ENCODE measurements at regions not wholly inside any gene's neighbourhood (a gene's known extent, or its start where the extent isn't known, plus 50 kb on each side); places are given as distances from the start of the nearest gene placed in this dataset.
"Not testable (repeated sequence)": the region's sequence is repeated elsewhere in the genome, so short reads cannot be mapped to it uniquely, and the experiment has no call there.

DNA sequence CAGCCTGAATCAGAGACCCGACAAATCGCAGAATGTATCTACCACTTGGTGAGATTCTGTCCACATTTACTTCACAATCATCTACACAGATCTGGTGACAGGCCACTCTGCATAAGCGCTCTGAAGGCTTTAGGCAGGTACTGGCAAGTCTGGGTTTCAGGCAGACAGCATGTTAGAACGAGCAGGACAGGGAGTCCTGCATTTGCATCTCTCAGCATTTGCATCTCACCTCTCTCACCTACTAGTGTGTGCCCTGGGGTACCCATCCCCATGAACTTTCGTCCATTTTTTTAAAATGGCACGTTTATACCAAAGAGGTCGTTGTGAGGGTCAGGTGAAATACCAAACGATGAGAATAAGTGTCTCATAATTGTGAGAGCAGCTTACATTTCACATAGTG, 108.2 kb downstream of the SPATA31A1 start:
- H3K4me3 ChIP-seq (ENCODE audit: low read depth, low read length): not testable (repeated sequence)

DNA sequence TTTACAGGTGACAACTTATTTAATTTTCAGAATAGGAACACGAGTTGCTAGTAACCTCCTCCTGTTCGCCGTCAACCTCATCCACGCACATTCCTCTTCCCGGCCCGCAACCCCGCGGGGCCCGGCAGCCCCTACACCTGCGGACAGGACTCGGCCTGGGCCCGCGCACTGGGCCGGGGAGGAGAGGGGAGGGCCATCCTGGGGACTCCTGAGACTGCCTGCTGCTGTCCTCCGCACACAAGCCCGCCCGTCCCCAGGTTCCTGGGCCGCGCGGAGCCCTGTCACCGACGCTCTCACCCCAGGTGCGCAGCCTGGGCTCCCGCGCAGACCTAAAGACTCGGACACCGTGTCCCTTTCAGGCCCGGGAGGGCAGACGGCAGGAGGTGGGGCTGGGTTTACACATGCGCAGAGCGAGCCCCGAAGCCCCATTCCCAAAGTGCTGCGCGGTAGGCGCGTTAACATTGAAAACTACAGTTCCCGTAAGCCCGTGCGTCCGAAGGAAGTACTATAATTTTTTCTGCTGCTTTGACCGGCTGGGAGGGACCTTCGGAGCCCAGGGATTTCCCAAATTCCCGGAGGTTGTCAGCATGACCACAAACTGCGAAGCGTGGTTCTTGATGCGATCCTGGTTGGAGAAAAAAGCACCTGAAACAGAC, 108.8 kb downstream of the SPATA31A1 start:
- H3K4me3 ChIP-seq (ENCODE audit: low read depth, low read length): peak overlapping the region; percentile 8

DNA sequence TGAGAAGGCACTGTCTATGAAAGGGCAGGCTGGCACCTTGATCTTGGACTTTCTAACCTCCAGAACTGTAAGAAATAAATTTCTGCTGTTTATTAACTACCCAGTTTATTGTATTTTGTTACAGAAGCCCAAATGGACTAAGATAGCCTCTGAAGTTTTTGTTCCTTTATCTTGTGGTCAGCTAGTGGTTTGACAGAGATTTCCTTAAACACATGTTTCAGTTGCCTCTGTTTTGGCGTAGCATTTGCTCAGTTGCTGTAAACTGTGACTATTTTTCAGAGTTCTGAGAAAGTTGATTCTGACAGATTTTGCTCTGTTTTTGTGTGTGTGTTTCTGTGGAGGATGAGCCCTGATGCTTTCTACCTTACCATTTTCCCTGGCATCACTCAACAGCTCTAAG, 119.0 kb downstream of the SPATA31A1 start:
- not testable (repeated sequence) for H3K4me3 ChIP-seq (ENCODE audit: low read depth, low read length)

DNA sequence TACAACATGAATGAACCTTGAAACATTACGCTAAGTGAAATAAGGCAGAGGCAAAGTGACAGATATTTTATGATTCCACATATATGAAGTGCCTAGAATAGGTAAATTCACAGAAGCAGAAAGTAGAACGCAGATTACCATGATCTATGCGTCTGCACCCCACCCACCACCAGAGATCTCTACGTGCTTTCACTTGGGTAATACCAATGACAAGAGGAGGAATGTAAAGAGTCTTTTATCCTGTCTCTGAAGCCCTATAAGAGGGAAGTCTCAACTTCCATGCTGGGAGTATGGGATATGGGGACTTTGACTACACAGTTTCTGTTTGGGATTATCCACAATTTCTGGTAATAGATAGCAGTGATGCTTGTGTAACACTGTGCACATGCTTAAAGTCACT, 127.6 kb downstream of the SPATA31A1 start:
- H3K4me3 ChIP-seq (ENCODE audit: low read depth, low read length): not testable (repeated sequence)

DNA sequence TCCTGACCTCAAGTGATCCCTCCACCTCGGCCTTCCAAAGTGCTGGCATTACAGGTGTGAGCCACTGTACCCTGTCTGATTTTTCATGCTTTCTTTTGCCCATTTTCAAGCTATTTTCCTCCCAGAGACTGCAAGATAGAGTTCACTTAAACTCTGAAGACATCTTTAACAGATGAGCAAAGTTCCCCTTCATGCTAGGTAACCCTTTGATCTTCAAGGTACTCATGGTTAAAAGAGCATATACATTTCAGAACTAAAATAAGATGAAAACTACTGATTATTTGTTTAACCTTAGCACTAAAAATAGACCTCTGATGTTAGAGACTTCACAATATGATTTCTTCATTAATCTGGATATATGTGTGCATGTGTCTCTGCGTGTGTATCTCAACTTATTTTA, 128.4 kb downstream of the SPATA31A1 start:
- not testable (repeated sequence) for H3K4me3 ChIP-seq (ENCODE audit: low read depth, low read length)

DNA sequence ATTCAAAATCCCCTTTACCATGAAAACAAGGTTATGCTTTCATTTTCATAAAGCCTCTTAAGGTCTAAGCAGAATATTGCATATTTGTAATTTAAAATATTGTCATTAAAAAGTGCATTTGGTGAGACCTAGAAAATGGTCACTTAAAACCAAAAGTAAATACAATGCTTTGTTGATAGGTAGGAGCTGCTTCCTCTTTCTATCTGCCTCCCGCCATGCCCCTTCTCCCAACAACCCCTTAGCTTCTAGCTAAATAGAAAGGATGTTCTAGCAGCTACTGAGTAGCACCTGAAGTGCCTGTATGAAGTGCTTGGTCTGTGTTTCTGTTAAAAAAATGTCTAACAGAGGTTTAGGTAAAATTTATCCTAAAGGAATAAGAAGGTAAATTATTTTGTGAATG, 128.8 kb downstream of the SPATA31A1 start:
- not testable (repeated sequence) for H3K4me3 ChIP-seq (ENCODE audit: low read depth, low read length)

DNA sequence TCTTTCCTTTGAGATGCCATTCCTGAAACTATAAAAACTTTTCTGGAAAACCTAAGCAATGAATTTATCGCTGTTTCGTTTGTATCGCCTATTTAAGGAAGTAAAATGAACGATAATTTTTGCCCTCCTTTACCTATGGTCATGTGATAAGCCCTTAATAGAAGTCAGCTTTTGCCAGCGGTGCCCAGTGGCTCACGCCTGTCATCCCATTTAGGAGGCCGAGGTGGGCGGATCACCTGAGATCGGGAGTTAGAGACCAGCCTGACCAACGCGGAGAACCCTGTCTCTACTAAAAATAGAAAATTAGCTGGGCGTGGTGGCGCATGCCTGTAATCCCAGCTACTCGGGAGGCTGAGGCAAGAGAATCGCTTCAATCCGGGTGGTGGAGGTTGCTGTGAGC, 132.0 kb downstream of the SPATA31A1 start:
- H3K4me3 ChIP-seq (ENCODE audit: low read depth, low read length): not testable (repeated sequence)

DNA sequence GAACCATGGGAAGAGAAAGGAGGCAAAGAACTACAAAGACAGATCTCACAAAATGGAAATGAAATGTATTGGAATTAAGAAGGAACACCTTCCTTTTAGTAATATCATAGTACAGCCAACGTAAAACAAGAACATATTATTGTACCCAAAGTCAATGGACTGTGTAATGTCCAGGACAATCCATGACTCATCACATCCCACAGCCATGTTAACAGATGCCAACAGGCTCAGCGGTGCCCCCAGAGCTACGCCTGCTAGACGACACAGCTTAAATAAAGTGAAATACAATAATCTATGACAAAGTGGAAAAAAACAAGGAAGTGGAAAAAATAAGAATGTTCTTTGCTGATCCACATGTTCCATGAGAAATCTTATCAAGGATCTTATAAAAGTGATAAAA, 140.8 kb downstream of the SPATA31A1 start:
- H3K4me3 ChIP-seq (ENCODE audit: low read depth, low read length): not testable (repeated sequence)

DNA sequence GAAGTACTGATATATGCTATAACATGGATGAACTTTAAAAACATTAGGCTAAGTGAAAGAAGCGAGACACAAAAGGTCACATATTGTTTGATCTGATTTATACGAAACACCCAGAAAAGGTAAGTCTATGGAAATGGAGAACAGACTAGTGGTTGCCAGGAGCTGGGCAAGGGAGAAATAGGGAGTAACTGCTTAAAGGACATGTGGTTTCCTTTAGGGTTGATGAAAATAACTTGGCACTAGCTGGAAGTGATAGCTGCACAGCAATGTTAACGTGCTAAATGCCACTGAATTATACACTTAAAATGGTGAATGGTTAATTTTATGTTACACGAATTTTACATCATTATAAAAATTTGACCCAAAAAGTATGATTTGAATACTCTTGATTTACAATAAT, 147.7 kb downstream of the SPATA31A1 start:
- H3K4me3 ChIP-seq (ENCODE audit: low read depth, low read length): not testable (repeated sequence)

DNA sequence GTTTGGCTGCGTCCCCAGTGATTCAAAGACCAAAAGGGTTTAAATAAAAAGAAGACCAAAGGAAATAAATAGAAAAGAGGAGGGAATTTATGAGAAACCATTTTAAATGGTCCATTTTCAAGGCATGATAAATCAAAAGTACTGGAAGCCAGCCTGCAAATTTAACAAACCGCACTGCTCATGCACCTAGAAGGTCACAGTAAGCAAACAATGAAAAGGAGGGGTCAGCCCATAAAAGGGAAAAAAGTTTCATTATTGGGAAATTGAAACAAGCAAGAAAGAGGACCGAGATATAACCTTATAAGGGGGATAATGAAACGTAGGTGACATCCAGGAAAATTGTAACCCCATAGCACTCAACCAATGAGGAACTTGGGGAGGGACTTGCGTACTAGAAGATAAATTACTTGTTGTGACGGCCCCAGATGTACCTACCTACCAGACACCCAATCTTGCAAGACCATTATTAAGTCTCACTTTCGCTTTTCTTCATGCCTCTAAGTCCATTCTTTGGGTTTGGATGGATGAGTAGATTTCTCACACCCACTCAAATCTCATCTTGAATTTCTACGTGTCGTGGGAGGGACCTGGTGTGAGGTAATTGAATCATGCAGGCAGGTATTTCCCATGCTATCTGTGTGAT, 172.0 kb downstream of the SPATA31A1 start:
- H3K4me3 ChIP-seq (ENCODE audit: low read depth, low read length): not testable (repeated sequence)

DNA sequence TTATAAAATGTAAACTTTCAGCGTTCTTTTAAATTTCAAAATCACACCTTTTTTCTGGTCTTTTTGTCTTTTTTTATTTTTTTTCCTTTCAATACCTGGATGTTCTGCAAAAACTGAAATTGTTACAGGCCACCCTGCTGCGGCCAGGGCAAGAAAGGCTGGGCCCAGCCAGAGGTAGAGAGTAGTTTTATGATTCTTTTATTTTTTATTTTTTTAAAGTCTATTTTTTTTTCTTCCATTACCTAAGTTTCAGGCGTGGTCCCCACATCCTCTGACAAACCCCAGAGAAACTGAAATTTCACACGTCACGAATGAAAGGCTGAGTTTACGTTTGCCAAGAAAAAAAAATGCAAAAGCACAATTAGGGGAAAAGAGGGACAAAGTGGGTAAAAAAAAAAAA, 177.1 kb downstream of the SPATA31A1 start:
- not testable (repeated sequence) for H3K4me3 ChIP-seq (ENCODE audit: low read depth, low read length)

DNA sequence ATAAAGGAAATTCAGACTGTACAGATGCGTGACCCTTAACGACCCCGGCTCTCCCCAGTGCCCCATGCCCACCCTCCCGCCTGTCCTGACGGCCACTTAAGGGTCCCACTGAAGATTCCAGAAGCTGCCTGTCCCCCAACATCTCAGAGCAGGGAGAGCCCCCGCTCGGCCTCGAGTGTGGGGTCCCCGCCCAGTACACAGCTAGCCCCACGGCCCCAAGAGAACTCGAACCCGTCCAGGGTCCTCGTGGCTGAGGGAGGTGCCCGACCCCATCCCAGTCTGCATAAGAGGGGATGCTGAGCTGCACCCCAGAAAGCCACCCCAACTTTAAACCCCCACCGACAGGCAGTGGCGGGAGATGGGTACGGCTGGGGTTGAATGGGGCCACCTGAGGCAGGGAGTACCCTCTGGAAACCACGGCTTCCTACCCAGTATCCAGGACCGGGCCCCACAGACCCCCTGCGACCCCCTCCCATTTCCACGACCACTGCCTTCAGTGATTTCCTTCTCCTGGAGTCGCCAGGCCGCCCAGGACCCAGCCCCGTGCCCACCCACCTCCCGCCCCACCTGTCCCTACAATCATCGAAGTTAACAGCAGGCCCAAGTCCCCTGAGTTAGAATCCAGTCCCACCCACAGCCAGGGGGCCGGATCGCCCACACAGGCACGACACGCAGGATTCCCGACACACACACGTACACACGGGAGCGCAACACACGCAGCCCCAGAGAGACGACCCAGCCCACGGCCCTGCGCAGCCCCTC, 177.7 kb downstream of the SPATA31A1 start:
- H3K4me3 ChIP-seq (ENCODE audit: low read depth, low read length): not testable (repeated sequence)

DNA sequence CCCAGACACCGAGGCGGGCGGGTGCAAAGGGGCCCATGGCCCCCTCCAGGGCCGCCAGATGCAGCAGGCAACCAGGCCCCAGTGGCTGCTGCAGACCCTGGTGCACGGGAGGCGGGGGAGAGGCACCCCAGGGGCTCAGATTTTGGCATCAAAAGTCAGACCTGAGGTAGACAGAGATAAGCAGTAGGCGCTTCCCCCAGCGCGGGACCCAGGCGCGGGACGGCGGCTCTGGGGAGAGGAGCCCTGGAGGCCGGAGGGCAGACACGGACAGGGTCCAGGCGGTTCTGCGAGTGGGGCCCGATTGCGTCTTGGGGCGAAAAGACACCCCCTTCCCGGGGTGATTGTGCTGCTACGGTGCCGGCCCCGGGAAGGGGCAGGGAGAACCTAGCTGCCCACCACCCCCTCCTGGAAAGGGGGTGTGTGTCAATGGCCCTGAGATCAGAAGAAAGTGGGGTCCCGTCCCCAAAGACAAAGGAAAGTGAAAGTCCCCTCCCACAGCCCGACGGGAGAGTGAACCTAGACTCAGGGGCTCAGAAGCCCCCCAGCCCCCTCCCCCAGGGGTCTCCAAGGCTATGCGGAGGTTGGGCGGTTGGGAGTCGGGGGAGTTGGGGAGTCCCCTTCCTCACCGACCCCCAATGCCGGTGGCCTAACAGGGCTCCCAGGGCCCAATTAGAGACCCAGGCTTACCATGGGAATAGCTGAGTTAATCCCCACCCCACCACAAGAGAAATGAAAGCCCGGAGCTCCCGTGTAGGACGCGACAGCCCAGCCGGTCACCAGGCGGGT, 178.5 kb downstream of the SPATA31A1 start:
- H3K4me3 ChIP-seq (ENCODE audit: low read depth, low read length): not testable (repeated sequence)

DNA sequence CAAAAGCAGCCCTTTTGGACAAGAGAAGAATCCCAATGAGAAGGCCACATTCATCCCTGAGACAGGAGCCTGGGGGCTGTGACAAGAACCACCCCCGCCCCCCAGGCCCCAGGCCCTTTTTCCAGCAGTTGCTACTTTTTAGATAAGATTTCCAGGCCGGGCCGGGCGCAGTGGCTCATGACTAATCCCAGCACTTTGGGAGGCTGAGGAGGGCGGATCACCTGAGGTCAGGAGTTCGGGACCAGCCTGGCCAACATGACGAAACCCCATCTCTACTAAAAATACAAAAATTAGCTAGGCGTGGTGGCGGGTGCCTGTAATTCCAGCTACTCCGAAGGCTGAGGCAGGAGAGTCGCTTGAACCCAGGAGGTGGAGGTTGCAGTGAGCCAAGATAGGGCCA, 179.4 kb downstream of the SPATA31A1 start:
- H3K4me3 ChIP-seq (ENCODE audit: low read depth, low read length): not testable (repeated sequence)

DNA sequence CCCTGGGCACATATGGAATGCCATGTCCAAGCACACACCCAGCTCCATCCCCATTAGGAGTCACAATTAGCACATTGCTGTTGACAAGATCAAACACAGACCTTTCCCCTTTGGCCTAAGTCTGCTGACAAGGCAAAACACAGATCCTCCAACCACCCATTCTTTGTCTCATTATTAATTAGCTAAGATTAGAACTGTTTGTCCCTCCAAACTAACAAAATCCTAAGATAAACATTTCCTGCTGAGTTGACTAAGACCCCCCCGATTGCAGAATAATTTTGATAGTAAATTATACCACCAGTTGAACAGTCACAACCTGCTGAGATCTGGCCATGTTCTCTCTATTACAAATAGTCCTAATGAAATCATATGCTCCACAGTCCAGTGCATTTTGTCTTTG, 186.7 kb downstream of the SPATA31A1 start:
- not testable (repeated sequence) for H3K4me3 ChIP-seq (ENCODE audit: low read depth, low read length)

DNA sequence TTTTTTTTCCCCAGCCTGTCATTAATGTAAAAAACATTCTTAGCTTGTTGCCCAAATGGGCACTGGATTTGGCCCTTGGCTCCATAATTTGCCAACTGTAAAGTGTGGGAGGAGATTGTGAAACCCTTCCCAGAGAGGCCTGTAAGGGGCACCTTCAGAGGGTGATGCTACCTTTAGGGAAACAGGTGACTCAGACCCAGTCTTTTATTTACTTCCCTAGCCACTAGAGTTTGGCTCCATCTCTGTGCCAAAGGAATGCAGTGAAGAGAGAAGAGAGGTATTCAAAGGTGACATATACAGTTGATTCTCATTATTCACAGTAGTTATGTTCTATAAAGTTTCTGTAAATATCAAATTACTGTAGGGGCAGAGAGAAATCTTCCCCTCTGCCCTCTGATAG, 189.6 kb downstream of the SPATA31A1 start:
- not testable (repeated sequence) for H3K4me3 ChIP-seq (ENCODE audit: low read depth, low read length)

DNA sequence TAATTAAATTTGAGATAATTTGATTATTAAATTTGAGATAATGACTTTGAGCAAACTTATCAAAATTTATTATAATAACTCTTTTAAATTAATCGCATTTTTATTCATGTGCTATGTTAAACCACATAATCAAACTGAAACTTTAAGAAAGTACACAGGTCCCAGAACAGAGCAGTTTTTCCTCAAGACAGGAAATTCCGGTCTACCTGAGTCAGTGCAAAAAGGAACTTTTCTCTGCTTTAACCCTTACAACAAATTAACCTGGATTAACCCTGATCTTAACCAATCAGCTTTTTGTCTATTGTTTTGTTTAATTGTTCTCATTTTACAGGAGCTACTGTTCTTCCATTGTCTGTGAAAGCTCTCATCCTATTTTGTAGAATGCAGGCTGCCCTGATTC, 195.1 kb downstream of the SPATA31A1 start:
- H3K4me3 ChIP-seq (ENCODE audit: low read depth, low read length): not testable (repeated sequence)

DNA sequence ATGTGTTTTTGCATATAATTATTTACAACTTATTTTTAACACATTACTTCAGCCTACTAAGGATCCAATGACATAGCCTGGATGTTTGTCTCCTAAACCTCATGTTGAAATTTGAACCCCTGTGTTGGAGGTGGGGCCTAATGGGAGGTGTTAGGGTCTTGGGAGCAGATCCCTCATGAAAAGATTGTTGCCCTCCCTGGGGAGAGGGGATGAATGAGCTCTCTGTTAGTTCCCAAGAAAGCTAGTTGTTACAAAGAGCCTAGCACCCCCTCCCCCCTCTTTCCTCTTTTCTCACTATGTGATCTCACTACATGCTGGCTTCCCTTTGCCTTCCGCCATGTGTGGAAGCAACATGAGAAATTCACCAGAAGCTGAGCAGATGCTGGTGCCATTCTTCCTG, 196.1 kb downstream of the SPATA31A1 start:
- not testable (repeated sequence) for H3K4me3 ChIP-seq (ENCODE audit: low read depth, low read length)

DNA sequence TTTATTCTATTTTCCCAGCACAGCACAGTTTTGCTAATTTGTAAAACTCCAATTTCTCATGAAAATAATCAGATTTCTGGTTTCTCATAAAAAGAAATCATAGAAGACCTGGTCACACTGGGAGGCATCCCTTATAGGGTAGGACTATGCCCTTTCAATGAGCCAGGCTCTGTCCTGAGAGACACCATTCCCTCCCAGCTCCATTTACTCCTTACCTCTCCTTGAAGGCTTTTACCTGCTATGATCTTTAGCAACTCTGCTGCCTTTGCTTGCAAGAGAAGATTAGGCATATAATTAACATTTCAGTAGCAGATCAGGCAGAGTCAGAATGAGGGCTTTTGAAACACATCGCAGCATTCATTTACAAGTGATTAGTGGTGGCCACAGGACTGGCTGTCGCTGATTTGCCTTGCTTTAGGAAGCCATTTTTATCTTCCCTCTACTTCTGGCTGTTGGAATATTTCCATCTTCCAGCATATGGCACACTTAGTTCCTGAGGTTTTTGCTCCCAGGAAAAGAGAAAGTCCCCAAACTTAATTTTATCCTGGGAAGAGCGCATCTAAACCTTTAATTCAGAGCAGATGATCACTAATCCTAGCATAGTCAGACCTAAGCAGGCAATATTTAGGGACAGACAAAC, 196.9 kb downstream of the SPATA31A1 start:
- H3K4me3 ChIP-seq (ENCODE audit: low read depth, low read length): peak overlapping the region; percentile 39

DNA sequence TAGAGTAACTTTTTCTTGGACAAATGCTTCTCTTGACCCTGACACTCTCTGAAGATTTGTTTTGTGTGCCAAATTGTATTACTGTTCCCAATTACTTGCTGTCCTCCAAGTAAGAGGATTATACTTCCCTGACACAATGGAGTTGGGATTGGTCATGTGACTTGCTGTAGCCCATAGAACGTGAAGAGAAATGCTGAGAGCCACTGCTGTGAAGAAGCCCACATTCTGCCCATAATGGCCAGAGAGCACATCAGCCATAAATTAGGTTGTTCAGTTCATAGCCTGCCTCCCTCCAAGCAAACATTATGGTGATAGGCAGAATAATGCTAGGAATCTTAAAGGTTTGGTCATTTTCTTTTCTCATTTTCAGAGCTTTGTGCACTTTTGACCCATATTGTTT, 198.9 kb downstream of the SPATA31A1 start:
- not testable (repeated sequence) for H3K4me3 ChIP-seq (ENCODE audit: low read depth, low read length)

DNA sequence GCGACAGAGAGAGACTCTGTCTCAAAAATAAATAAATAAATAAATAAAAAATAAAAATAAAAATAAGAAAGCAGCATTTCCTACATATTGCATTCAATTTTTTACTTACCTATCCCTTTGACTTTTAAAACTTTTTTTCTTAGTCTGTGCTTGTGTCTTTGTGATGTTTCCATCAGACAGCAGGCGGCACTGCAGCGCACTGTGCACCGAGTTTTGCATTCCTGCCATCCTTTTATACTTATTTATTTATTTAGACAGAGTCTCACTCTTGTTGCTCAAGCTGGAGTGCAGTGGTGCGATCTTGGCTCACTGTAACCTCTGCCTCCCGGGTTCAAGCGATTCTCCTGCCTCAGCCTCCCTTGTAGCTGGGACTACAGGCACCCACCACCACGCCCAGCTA, 203.9 kb downstream of the SPATA31A1 start:
- not testable (repeated sequence) for H3K4me3 ChIP-seq (ENCODE audit: low read depth, low read length)
